ENCODE measurements at regions not wholly inside any gene's neighbourhood (a gene's known extent, or its start where the extent isn't known, plus 50 kb on each side); places are given as distances from the start of the nearest gene placed in this dataset.

DNA sequence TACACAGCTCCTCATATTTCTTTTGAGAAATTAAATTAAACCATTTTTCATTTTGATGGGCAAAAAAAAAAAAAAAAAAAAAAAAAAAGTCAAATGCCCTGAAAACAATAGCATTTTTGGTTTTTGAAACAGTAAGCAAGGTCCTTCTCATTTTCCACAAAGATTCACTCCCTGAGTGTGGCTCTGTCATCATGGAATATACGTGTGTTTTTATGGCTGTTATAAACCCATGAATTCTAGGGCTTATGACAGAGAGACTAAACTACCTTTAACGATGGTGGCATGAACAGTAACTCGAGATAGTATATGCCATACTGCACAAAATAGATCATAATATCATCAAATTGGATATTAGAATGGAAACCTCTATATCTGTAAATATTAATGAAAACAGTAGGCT lies 179.2 kb upstream of the ZNF521 start:
- TF ChIP-seq, protein P1, sequence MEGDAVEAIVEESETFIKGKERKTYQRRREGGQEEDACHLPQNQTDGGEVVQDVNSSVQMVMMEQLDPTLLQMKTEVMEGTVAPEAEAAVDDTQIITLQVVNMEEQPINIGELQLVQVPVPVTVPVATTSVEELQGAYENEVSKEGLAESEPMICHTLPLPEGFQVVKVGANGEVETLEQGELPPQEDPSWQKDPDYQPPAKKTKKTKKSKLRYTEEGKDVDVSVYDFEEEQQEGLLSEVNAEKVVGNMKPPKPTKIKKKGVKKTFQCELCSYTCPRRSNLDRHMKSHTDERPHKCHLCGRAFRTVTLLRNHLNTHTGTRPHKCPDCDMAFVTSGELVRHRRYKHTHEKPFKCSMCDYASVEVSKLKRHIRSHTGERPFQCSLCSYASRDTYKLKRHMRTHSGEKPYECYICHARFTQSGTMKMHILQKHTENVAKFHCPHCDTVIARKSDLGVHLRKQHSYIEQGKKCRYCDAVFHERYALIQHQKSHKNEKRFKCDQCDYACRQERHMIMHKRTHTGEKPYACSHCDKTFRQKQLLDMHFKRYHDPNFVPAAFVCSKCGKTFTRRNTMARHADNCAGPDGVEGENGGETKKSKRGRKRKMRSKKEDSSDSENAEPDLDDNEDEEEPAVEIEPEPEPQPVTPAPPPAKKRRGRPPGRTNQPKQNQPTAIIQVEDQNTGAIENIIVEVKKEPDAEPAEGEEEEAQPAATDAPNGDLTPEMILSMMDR (optimal IDR thresholded peaks at IDR 0.05 in 1 of 3, IDR thresholded peaks at IDR 0.05 in 1 of 3, conservative IDR thresholded peaks at IDR 0.05 in 1 of 3; ENCODE audit: extremely low read depth in 1 of 3, insufficient read depth in 2 of 3, low read length in 3 of 3), result no peak
- no peak for TF ChIP-seq EZH2 (IDR thresholded peaks at IDR 0.05; ENCODE audit: low read length)

Measured in keratinocyte (primary cell).